Skin of body (tissue), 1 donor: ENCODE measurements at regions not wholly inside any gene's neighbourhood (a gene's known extent, or its start where the extent isn't known, plus 50 kb on each side); places are given as distances from the start of the nearest gene placed in this dataset.

Source experiments
- DNase-seq: peaks from one replicate; lab custom pipeline; 2025; lab: John Stamatoyannopoulos, UW

DNA sequence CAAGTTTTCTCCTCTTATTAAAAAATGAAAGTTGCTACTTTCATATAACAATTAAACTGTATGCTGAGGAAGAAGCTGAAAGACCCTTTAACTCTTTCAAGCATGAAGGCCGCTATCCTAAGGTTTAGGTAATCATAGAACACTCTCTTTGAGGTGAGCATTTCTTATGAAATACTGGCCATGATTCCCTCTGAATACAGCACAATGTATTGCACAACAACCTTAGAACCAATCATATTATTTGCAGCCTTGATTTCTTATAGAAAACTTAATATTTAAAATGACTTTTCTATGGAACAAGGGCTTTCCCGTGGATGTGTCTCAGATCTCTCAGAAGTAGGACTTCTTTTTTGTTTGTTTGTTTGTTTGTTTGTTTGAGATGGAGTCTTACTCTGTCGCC is 333.4 kb upstream of the TEX13C start:
- no peak for DNase-seq

DNA sequence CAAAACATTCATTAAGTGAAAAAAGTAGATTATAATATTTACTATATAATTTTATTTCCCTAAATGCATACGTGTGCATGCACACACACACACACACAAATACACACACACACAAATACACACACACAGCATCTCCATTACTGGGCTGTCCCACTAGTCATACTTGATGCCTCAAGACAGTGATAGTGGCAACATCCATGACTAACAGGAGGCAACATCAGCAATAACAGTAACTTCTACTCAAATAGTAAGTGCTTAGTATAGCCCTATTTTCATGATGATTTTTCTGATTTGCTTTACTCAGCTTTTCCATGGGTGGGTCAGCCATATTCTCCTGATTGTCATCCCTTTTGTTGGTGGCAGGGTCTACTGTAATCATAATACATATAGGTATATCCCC is 325.9 kb upstream of the TEX13C start:
- DNase-seq: no peak

DNA sequence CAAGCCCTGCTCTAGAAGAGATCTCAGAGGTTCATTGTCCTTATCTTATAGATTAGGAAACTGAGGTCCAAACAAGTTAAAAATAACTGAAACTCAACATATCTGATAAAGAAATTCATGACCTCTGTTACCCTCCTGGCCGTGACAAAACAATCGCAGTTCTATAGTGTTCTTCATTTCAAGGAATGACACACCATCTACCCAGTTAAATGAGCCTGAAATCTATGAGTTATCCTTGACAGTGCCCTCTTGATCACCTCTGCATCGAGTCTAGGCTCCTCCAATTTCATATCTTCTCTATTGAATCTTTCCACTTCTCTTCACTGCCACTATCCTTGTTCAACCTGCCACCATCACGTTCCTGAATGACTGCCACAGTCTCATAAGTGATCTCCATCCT is 325.3 kb upstream of the TEX13C start:
- no peak for DNase-seq

DNA sequence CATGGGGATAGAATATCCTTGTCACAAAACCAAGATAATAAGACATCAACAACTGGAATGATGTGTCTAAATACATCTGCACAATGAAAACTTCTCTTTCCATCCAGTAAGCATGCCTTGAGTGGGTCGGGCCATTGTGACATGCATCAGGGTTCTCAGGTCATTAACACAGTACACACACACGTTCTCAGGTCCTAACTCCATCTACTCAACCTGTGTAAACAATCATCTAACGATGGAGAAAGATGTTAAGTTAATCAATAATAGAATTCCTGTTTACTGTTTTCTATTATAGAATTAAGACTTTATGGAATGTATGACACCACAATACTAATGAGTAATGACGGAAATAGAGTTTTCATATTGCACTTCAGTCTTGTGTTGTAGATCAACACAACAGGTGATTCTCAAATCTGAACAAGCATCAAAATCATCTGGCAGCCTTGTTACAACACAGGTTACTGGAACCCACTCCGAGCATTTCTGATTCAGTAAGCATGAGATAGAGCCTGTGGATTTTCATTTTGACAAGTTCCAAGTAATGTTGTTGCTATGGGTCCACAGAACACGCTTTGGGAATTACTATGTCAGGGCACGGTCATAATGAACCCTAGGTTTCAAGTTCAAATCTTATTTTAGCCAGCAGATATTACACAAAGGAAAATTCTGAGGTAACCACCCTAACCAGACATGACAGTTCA is 315.8 kb upstream of the TEX13C start:
- DNase-seq: no peak

DNA sequence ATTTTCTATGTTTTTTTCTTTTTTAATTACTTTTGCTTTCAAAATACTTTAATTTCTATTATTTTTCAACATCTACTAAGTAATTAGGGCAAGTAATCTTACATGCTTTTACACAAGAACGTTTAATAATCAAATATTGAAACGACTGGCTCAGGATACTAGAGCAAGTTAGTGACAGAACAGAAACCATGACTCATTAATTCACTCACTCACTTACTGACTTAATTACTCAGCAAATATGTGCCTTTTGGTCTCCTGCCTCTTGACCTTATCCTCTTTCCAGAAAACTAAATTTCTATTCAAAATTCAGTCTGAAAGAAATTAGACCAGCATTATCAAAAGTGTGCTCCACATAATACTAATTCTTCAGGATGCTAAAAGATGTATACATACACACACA is 314.9 kb upstream of the TEX13C start:
- no peak for DNase-seq

DNA sequence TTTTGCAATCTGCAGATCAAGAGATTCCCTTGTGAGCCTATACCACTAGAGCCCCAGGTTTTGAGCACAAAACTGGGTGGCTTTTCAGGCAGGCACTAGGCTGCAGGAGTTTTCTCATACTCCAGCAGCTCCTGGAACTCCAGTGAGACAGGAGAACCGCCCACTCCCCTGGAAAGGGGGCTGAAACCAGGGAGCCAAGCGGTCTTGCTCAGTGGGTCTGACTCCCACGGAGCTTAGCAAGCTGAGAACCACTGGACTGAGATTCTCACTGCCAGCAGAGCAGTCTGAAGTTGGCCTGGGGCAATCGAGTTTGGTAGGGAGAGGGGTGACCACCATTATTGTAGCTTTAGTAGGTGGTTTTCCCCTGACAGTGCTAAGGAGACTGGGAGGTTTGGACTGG is 313.8 kb upstream of the TEX13C start:
- DNase-seq: no peak

DNA sequence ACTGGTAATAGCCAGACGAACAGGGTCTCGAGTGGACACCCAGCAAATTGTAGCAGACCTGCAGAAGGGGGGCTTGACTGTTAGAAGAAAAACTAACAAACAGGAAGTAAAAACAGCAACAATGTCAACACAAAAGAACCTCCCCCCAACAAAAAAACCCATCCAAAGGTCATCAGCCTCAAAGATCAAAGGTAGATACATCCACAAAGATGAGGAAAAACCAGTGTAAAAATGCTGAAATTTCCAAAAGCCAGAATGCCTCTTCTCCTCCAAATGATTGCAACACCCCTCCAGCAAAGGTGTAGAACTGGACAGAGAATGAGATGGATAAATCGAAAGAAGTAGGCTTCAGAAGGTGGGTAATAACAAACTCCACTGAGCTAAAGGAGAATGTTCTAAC is 313.0 kb upstream of the TEX13C start:
- DNase-seq: no peak

DNA sequence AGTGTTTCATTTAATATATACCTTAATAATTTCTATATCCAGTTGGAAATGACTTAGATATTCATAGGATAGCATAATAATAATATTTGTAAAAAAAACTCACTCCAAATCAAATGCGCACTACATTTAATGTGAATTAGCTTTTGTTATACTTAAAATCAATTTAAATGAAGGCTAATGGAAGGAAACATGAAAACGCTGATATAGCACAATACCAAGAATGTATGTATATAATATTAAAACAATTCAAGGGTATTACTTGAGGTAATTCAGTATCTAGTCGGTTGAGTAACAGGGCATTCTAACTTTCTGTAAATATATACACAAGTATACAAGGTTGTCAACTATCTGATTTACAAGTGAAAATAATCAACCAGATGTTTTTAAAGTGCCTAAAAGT is 307.1 kb upstream of the TEX13C start:
- no peak for DNase-seq

DNA sequence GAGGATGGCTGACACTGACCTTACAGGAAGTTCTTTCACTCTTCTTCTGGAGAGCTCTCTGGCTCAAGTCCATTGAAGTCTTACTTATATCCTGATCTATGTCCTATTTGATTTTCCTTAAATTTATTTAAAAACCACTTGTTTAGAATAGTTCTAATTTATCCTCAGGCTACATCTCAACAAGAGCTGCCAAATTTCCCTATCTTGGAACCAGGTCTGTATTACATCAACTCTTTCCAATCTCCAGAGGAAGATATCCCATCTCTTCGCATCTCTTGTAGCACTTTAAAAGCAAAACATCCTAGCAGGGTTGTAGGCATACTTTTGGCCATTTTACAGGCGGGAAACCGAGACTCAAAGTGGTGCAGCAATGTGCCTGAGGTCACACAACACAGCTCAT is 290.5 kb upstream of the TEX13C start:
- no peak for DNase-seq
